Breast epithelium (tissue), 3 donors: ENCODE measurements at regions not wholly inside any gene's neighbourhood (a gene's known extent, or its start where the extent isn't known, plus 50 kb on each side); places are given as distances from the start of the nearest gene placed in this dataset.

ENCODE experiments used
- POLR2A ChIP-seq: fragments of 450-650 bp; IDR thresholded peaks from one replicate; pipeline ENCODE4 v1.6.1; 2016; ENCODE audit warnings: antibody characterized with exemption, mild to moderate bottlenecking, moderate library complexity
- POLR2AphosphoS5 ChIP-seq, 3 donors: sonication (generic); formaldehyde crosslinking; IDR thresholded peaks; one replicate each; pipeline ENCODE4 v1.6.1; 2017; ENCODE audit warnings: antibody characterized with exemption in 3 of 3
- TF ChIP-seq, protein P1 (sequence below), 3 donors: fragments of 450-650 bp; IDR thresholded peaks; one replicate each; pipeline ENCODE4 v1.5.1; 2016 to 2017; ENCODE audit warnings: antibody characterized with exemption in 3 of 3, mild to moderate bottlenecking in 3 of 3, moderate library complexity in 3 of 3

DNA sequence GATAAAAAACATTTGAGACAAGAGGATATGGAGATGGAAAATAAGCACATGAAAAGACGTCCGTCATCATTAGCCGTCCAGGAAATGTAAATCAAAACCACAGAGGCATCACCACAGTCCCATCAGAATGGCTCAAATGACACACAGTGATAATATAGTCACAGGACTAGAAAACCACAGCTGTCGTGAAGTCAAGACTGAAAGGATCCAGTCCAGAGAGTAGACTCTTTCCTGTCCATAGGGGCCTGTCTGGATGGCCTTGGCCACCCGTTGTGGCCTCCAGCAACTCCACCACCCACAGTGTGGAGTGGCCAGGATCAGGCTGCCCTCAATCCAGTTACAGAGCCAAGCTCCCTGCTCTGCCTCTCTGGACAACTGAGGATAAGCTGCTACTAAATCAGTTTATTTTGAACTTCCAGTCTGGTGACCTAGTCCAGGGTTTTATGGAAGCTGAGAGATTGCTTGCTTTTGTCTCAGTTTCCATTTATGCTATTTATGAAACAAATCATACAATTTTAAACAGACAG, 60.4 kb downstream of the RHOB start:
- TF ChIP-seq, protein P1, sequence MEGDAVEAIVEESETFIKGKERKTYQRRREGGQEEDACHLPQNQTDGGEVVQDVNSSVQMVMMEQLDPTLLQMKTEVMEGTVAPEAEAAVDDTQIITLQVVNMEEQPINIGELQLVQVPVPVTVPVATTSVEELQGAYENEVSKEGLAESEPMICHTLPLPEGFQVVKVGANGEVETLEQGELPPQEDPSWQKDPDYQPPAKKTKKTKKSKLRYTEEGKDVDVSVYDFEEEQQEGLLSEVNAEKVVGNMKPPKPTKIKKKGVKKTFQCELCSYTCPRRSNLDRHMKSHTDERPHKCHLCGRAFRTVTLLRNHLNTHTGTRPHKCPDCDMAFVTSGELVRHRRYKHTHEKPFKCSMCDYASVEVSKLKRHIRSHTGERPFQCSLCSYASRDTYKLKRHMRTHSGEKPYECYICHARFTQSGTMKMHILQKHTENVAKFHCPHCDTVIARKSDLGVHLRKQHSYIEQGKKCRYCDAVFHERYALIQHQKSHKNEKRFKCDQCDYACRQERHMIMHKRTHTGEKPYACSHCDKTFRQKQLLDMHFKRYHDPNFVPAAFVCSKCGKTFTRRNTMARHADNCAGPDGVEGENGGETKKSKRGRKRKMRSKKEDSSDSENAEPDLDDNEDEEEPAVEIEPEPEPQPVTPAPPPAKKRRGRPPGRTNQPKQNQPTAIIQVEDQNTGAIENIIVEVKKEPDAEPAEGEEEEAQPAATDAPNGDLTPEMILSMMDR (IDR thresholded peaks at IDR 0.05) = no peak
- TF ChIP-seq POLR2AphosphoS5 (IDR thresholded peaks at IDR 0.05) (no peak), POLR2A (no peak)
